H7 (cell line): ENCODE measurements at regions not wholly inside any gene's neighbourhood (a gene's known extent, or its start where the extent isn't known, plus 50 kb on each side); places are given as distances from the start of the nearest gene placed in this dataset.
"Not testable (repeated sequence)": the region's sequence is repeated elsewhere in the genome, so short reads cannot be mapped to it uniquely, and the experiment has no call there.

Experiments
- DNase-seq: peaks from one replicate; pipeline ENCODE4 v3.0.0; 2012
- H3K27me3 ChIP-seq: 2 replicates; pipeline ENCODE4 v1.6.0; 2011; ENCODE audit warnings: mild to moderate bottlenecking, low read length; ENCODE audit not compliant: control insufficient read depth, insufficient read depth
- H3K36me3 ChIP-seq: replicated peaks from 2 replicates; pipeline ENCODE4 v1.5.1; 2011; ENCODE audit warnings: low read length; ENCODE audit not compliant: control insufficient read depth, insufficient read depth
- H3K4me3 ChIP-seq: 2 replicates; pipeline ENCODE4 v1.5.1; 2011; ENCODE audit warnings: low read depth, mild to moderate bottlenecking, control low read depth, low read length, moderate library complexity; ENCODE audit not compliant: insufficient read depth

DNA sequence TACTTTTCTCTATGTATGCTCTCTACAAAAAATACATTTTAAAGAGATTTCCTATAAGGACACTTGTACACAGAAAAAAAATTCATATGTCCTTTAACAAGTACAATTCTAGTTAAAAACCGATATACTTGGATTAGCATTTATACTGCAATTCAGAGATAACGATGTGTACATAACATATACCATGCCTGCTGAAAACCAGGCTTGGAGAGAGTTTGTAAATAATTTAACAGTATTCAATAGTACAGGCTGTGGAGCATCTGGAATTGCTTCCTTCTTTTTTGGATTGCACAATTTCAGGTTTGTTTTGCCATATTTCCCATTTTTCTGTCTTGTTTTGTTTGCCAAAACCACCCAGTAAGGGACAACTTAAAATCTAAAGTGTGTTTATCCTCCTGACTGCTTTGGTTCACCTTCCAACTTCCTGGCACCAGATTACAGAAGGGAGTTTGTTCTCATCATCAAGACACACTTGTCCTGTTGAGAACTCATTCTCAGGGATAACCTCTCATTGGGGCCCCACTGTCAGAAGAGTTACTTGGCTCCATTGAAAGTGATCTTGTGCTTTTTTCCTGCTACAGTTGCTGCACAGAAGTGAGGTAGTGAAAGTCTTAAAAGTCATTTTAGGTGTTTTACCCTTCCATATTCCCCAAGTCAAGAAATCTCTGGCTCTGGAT, 1526.7 kb downstream of the KHDRBS2 start:
- DNase-seq, H3K36me3 ChIP-seq, H3K27me3 ChIP-seq, H3K4me3 ChIP-seq: not testable (repeated sequence)

DNA sequence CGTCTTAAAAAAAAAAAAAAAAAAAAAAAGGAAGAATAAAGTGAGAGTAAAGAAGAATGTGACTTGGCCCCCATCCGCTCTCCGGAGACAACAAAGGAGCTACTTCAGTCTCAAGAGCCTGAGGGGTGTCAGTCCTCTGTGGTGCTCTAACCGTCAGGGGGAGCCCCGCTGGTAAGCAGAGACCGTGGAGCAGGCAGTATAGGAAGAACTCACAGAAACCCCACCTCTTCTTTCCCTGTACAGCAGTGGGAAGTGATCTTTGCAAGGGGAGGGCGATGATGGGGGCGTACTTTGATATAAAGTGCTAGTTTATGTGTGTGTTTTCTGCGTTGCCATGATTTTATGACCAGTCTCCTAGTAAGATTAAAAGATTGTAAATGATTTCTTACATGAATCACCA, 1527.3 kb downstream of the KHDRBS2 start:
- not testable (repeated sequence) for H3K36me3 ChIP-seq, H3K27me3 ChIP-seq, H3K4me3 ChIP-seq
- DNase-seq, result peak; percentile 3

DNA sequence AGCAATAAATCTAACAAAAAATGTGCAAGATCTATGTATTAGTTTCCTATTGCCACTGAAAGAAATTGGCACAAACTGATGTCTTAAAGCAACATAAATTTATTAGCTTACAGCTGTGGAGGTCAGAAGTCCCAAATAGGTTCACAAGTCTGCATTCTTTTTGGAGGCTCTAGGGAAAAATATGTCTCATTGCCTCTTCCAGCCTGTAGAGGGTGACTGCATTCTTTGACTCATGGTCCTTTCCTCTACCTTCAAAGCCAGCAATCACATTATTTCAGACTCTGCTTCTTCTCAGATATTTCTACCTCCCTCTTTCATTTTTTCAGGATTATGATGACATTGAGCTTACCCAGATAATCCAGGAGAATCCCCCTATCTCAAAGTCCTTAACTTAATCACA, 1531.1 kb downstream of the KHDRBS2 start:
- H3K27me3 ChIP-seq, result no peaks in the 10 kb centered on the region
- DNase-seq, result peak; percentile 5
- no peaks in the 10 kb centered on the region for H3K36me3 ChIP-seq
- H3K4me3 ChIP-seq, result no peak overlapping the region

DNA sequence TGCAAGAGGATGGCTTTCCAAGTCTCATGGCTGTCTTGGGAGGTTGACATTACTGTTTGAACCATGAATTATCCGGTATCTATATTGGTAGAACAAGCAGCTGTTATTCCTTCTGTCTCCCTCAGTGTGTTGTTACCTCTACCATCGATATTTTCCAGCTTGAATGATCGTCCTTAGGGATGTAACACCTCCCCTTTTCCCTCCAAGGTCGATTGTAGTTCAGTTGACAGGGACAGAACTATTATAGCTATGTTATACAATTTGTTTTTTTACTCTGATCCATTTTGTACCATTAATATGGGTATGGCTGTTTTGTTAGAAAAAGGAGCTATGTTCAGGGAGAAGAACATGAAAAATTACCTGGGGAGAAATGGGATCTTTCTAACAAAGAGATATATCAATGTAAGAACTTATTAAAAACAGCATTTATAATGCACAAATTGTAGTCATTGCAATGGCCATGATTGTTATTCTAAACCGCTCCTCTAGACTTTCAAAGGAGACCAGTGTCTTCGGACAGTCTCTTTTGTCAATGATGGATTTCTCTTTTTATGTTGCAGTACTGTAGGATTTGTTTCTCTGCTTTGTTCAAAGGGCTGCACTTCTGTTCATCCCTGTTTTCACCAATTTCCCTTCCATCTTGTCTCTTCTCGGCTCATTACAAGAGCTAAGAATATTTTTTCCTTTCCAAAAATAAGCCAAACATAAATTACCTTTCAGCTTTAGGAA, 1535.5 kb downstream of the KHDRBS2 start:
- not testable (repeated sequence) for H3K36me3 ChIP-seq, H3K27me3 ChIP-seq, DNase-seq, H3K4me3 ChIP-seq

DNA sequence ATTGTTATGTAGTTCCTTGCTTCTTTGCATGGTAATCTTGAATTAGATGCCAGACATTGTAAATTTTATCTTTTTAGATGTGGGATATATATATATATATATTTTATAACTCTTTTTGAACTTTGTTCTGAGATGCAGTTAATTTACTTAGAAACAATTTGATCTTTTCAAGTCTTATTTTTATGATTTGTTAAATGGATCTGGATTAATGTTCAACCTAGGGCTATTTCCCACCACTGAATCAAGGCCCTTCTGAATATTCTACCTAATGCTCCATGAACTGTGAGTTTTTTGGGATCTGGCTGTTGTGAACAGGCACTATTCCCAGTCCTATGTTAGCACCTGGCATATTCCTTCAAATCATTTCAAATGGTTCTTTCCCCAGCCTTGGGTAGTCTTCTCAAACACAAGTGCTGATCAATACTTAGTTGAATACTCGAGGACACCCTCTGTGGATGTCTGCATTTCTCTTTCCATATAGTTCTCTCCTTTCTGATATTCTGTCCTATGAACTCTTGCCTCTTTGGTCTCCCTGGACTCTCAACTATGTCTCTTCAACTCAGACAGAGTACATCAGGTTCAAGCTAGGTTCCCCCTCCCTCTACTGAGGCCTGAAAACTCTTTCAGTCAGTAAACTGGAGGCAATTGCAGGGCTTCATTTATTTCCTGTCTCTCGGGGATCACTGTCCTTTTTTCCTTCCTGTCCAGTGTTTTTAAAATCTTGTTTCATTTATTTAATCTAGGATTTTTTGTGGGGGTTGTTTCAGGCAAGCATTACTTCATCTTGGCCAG, 1538.1 kb downstream of the KHDRBS2 start:
- H3K27me3 ChIP-seq, H3K4me3 ChIP-seq, DNase-seq, H3K36me3 ChIP-seq: not testable (repeated sequence)

DNA sequence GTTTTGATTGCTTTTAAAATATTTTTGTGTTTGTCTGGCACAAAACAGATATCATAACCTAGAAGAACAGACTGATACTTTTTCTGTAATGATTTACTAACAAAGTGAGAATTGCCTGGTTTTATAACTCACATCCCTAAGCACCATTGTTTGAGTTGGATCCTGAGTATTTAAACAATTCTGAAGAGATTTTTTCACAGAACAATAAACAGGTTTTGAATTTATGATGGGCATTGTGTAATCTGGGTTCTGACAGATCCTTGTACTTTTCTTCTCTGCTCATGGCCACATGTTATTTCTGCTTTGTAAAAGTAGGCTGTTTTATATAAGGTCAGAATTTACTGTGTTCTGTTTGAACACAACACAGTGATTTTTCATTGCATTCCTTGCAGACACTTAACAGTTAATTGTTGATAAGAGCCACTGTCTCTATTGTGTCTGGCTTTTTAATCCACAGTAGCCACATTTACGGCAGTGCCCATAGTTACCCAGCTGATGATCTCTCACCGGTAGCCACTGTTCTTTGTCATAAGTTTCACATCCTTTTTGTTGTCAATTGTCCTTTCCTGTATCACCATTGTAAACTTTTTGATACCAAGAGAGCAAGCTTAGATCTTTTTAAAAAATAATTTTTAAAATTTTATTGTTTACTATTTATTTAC, 1548.1 kb downstream of the KHDRBS2 start:
- not testable (repeated sequence) for H3K27me3 ChIP-seq, H3K4me3 ChIP-seq, DNase-seq, H3K36me3 ChIP-seq

DNA sequence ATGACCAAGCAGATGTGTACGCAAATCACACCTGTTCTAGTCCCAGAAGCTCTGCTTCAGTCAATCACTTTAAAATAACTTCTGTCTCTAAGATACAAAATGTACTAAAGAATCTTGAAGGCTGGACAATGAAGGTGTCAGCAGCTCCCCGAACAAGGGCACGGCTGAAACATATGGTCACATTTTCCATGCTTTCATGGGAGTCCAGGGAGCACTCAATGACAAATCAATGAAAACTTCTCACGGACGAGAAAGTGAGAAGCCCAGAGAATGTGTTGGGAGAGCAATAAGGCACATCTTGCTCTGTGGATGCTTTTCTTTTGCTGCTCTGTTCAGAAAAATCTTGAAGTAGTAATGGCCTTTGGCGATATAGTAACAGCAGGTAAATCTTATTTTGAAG, 1548.7 kb downstream of the KHDRBS2 start:
- H3K27me3 ChIP-seq, DNase-seq, H3K36me3 ChIP-seq, H3K4me3 ChIP-seq: not testable (repeated sequence)

DNA sequence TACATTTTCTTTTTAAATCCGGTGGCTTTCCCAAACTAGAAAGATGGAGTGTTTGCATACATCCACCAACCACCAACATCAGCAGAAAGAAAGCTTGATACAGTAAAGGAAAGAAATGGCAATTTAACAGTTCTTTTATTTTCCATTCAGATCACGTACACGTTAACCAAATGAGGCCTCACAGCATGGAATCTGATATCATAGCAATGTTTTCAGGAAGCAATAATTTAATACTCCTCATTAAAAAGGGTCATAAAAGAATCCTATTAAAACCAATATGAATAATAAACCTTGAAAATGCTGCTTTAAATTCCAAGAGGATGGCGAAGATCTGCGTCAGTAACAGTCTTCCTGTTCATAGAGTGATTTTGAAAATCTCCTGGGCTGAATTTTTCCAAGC, 1562.1 kb downstream of the KHDRBS2 start:
- not testable (repeated sequence) for H3K36me3 ChIP-seq, H3K4me3 ChIP-seq, H3K27me3 ChIP-seq, DNase-seq

DNA sequence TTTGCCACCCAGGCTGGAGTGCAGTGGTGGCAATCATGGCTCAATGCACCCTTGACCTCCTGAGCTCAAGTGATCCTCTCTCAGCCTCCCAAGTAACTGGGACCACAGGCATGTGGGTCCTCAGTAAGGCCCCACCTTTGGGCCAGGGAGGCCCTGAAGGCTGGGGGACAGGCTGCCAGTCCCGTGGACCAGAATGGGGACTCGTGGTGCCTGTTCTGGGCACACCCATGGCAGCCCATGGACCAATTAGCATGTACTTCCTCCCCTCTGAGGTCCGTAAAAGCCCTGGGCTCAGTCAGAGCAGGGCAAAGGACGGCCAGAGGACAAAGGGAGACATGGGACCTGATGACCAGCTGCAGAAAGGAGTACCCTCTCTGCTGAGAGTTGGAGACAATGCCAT, 1590.8 kb downstream of the KHDRBS2 start:
- no peak overlapping the region for H3K4me3 ChIP-seq
- DNase-seq, result no peak
- no peaks in the 10 kb centered on the region for H3K36me3 ChIP-seq
- H3K27me3 ChIP-seq, result no peaks in the 10 kb centered on the region

DNA sequence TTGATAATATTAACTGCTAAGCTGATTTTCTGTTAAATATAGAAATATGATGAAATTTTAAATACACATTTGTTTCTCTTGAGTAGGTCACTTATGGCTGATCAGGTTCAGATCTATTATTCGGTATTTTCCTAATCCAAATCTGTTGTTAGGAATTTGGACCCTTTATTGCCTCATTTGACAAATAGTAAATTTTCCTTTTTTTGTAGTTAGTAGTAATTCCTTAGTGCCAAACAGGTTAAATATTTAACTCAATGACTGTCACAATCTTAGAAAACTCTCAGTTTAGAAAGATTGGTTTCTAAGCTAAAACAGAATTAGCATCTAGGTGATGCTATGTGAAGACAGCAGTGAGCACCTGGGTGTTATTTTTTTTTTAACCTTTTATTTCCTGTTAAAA, 1598.9 kb downstream of the KHDRBS2 start:
- DNase-seq, result no peak
- Histone ChIP-seq H3K4me3 (no peak overlapping the region), H3K27me3 (no peaks in the 10 kb centered on the region), H3K36me3 (no peaks in the 10 kb centered on the region)

DNA sequence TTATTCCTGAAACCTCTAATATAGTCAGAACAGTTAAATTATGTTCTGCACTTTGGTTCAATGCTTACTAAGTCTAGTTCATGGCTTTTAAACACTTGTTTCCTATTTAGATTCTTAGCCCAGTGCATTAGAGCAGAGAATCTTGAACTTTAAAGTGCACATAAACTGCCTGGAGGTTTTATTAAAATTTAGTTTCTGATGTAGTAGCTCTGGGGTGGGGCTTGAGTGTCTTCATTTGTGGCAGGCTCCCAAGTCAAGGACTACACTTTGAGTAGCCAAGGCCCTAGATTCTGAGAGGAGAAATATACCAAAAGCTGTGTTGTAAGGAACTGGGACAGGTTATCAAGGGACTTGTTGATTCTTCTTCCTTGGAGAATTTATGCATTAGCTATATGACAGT, 1604.2 kb downstream of the KHDRBS2 start:
- Histone ChIP-seq H3K27me3 (no peaks in the 10 kb centered on the region), H3K4me3 (no peak overlapping the region), H3K36me3 (no peaks in the 10 kb centered on the region)
- no peak for DNase-seq

DNA sequence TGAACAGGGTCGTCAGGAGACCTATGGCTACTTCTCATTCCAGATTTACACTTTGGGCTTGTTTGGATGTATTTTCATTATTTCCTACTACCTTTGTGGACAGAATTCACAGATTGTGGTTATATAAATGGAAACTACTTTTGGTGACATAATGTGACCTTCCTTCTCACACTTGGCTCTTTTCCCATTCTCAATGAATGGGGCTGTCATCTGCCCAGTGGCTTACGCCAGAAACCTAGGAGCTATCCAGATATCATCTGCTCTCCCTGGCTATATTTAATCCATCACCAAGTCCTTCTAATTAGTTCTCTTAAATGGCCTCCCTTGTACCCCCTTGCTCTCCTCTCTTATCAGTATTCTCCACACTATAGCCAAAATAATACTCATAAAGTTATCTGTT, 1606.8 kb downstream of the KHDRBS2 start:
- Histone ChIP-seq H3K36me3 (no peaks in the 10 kb centered on the region), H3K27me3 (no peaks in the 10 kb centered on the region), H3K4me3 (no peak overlapping the region)
- no peak for DNase-seq

DNA sequence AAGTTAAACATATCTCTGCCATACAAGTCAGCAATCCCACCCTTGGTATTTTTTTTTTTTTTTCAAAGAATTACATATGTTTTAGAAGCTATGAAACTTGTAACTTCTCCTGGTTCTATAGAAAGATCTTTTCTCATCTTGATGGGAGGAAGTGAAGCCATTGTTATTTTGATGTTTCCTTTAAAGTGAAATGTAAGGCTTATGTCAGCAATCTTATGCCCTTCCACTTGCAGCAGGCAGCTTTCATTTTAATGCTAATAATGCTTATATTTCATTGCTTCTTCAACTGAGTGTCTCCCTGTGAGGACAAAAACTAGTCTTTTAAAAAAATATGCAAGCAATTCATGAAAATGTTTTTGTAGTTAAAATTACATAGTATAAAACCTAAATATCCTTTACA, 1614.7 kb downstream of the KHDRBS2 start:
- Histone ChIP-seq H3K36me3 (no peaks in the 10 kb centered on the region), H3K4me3 (no peak overlapping the region), H3K27me3 (no peaks in the 10 kb centered on the region)
- no peak for DNase-seq

DNA sequence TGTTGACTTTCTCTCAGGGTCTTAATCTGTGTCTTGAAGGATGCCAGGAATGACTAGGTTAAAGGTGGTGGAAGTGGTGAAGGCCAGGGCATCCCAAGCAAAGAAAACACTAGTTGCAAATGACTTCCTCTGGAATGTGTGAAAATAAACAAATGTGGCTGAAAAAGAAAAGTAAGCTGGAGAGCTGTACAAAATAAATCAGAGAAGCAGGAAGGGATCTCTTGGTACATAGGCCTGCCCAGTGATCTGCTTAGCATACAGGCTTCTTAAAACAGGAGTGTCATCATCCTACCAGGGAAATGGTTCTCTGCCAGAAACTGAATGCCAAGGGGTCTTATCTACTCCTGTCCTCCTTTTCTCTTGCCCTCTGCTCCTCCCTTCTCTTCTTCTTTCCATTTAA, 1616.0 kb downstream of the KHDRBS2 start:
- no peaks in the 10 kb centered on the region for H3K27me3 ChIP-seq
- no peak overlapping the region for H3K4me3 ChIP-seq
- DNase-seq, result no peak
- no peaks in the 10 kb centered on the region for H3K36me3 ChIP-seq
